Cardiac fibroblast (primary cell): ENCODE measurements at regions not wholly inside any gene's neighbourhood (a gene's known extent, or its start where the extent isn't known, plus 50 kb on each side); places are given as distances from the start of the nearest gene placed in this dataset.

Source experiments
- DNase-seq, 2 donors: peaks; one replicate each; pipeline versions ENCODE4 v3.0.0 to v3.0.0-alpha.2; 2010; ENCODE audit warnings: low read depth in 2 of 2
- H3K4me3 ChIP-seq, 2 donors: replicated peaks in 1 of 2; 1 replicate in 1 of 2; 2 replicates in 1 of 2; pipeline ENCODE4 v1.5.1; 2011; ENCODE audit warnings: low read depth in 2 of 2, low read length in 2 of 2, mild to moderate bottlenecking in 2 of 2, moderate library complexity in 1 of 2
- TF ChIP-seq, protein P1 (sequence below): IDR thresholded peaks from one replicate; pipeline ENCODE4 v1.5.1; 2011; ENCODE audit warnings: low read depth, mild to moderate bottlenecking, low read length, inconsistent platforms

DNA sequence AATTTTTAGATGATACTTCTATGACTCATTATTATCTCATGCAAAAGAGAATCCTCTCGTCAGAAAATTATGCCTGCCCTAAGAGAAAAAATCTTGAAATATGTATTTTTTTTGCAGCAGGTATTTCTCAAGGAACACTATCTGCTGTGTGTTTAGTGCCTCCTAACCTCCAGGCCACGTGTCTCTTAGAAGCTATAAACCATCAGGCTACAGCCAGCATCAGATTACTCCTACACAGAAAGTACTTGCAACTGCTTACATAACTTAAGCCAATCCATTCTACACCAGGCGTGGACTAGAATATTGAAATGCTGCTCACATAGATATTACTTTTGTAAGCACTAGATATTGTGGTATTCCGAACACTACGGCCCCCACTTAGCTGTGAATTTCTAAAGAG is 933.4 kb downstream of the PLA2G4A start:
- DNase-seq, result no peak
- H3K4me3 ChIP-seq, result no peak overlapping the region
- TF ChIP-seq, protein P1, sequence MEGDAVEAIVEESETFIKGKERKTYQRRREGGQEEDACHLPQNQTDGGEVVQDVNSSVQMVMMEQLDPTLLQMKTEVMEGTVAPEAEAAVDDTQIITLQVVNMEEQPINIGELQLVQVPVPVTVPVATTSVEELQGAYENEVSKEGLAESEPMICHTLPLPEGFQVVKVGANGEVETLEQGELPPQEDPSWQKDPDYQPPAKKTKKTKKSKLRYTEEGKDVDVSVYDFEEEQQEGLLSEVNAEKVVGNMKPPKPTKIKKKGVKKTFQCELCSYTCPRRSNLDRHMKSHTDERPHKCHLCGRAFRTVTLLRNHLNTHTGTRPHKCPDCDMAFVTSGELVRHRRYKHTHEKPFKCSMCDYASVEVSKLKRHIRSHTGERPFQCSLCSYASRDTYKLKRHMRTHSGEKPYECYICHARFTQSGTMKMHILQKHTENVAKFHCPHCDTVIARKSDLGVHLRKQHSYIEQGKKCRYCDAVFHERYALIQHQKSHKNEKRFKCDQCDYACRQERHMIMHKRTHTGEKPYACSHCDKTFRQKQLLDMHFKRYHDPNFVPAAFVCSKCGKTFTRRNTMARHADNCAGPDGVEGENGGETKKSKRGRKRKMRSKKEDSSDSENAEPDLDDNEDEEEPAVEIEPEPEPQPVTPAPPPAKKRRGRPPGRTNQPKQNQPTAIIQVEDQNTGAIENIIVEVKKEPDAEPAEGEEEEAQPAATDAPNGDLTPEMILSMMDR, result no peak

DNA sequence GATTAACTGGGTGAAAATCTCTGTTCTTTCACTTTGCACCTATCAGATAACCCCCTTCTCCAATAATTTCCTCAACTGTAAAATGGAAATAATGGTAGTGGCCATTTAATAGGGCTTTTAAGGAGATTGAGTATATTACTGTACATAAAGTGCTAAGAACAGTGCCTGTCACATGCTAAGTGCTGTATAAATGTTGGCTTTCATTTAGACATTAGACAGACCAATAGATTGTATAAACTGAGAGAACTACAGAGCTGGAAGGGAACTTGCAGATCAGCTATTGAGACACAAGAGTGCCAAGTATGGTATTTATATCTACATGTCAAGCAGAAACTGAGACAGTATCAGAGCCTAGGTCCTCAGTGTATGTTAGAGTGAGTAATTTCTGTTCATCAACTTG is 934.7 kb downstream of the PLA2G4A start:
- DNase-seq, result no peak
- TF ChIP-seq, protein P1, result no peak
- no peak overlapping the region for H3K4me3 ChIP-seq

DNA sequence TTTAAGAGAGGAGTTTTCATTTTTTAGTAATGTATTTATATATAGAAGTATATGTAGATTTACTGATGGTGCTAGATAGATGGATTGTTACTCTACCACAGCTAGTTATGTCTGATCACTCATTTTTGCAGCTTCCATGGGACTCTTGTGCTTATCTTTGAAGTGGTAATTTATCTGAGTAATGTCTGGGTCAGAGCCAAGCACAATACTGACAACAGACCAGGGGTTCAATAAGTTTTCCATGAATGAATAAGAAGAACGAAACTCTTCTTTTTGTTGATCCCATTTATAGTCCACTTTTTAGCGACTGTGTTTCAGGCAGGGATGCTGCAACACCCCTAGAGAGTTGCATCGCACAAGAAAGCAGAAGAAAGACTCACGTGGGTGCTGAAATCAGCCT is 935.2 kb downstream of the PLA2G4A start:
- TF ChIP-seq, protein P1, result no peak
- no peak for DNase-seq

DNA sequence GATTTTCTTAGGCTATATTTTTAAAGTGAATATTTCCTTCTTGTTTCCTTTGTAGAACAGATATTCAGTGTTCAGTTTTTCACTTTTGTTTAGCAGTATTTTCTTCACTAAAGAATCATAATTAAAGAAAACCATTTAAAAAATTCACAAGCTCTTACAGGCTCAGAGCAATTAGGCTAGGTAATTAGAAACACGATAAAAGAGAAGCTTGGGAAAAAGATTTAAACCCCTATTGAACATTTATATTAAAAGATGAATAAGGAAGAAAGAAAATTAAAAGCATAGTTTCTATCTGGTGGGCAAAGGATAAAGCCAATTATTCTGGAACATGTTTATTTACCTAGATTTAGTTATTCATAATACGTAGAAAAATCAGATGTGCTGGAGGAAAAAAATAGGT is 942.6 kb downstream of the PLA2G4A start:
- TF ChIP-seq, protein P1, result no peak
- no peak for DNase-seq
- no peak overlapping the region for H3K4me3 ChIP-seq

More for the DNA sequence above, 935.2 kb downstream of the PLA2G4A start:
- no peak overlapping the region for H3K4me3 ChIP-seq

DNA sequence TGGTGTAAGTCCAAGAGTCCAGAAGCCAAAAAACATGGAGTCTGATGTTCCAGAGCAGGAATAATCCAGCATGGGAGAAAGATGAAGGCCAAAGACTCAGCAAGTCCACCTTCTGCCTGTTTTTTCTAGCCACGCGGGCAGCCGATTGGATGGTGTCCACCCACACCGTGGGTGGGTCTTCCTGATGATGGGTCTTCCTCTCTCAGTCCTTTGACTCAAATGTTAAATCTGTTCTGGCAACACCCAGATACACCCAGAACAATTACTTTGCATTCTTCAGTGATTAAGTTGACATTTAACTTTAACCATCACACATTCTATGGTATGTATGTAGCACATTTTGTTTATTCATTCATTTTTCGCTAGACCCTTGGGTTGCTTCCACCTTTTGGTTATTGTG is 944.4 kb downstream of the PLA2G4A start:
- TF ChIP-seq, protein P1, result no peak
- no peak for DNase-seq

DNA sequence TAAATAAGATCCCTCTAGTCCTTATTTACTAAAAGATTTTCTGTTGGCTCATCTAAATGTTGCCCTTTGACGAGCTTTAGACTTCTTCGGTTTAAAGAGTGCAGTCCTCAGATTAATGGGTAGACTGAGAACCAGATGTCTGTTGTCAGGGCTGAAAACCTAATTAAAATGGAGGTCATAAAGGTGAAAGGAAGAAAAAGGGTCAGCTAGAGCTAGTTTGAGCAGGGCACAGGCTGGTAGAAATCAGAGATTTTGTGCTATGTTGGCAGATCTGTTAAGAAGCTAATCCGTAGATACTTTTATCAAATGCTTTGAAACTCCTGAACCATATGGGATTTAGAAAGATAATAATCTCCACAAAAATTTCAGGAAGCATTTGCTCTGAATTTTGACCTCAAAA is 959.0 kb downstream of the PLA2G4A start:
- H3K4me3 ChIP-seq, result no peak overlapping the region
- DNase-seq, result no peak
- TF ChIP-seq, protein P1, result no peak

More for the DNA sequence above, 944.4 kb downstream of the PLA2G4A start:
- H3K4me3 ChIP-seq, result no peak overlapping the region

DNA sequence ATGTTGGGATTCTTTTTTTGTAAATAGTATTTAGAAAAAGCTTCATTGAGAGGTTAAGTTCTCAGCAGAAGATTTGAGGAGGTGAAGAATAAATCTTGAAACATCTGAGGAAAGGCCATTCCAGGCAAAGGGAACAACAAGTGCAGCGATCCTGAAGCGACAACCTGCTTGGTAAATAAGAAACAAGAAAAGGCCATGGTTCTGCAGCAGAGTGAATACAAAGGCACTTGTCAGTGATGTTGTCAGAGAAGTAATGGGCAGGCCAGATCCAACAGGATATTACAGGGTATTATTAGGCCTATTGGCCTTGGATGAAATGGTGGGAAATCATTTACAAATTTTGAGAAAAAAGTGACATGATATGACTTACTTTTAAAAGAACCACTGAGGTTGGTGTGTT is 960.0 kb downstream of the PLA2G4A start:
- no peak overlapping the region for H3K4me3 ChIP-seq
- DNase-seq, result no peak
- TF ChIP-seq, protein P1, result no peak
